NCI-H2171 treated with DMSO at 0.1 percent for 48 hours (cell line): ENCODE measurements at regions not wholly inside any gene's neighbourhood (a gene's known extent, or its start where the extent isn't known, plus 50 kb on each side); places are given as distances from the start of the nearest gene placed in this dataset.

Source experiments
- DNase-seq: peaks from one replicate; lab custom pipeline; 2025; lab: John Stamatoyannopoulos, UW

GRCh38 chr13:111537115-111537728 is 216.8 kb downstream of the TEX29 start:
- no peak for DNase-seq

GRCh38 chr13:111537843-111538499 is 217.5 kb downstream of the TEX29 start:
- DNase-seq: no peak

- DNase-seq: no peak
Measured at GRCh38 chr13:111539252-111539651, 218.8 kb downstream of the TEX29 start.

GRCh38 chr13:111539791-111540446 is 219.5 kb downstream of the TEX29 start:
- no peak for DNase-seq

- DNase-seq: no peak
Measured at GRCh38 chr13:111540486-111540885, 220.0 kb downstream of the TEX29 start.

GRCh38 chr13:111541345-111541744 is 220.9 kb downstream of the TEX29 start:
- DNase-seq: no peak

DNA sequence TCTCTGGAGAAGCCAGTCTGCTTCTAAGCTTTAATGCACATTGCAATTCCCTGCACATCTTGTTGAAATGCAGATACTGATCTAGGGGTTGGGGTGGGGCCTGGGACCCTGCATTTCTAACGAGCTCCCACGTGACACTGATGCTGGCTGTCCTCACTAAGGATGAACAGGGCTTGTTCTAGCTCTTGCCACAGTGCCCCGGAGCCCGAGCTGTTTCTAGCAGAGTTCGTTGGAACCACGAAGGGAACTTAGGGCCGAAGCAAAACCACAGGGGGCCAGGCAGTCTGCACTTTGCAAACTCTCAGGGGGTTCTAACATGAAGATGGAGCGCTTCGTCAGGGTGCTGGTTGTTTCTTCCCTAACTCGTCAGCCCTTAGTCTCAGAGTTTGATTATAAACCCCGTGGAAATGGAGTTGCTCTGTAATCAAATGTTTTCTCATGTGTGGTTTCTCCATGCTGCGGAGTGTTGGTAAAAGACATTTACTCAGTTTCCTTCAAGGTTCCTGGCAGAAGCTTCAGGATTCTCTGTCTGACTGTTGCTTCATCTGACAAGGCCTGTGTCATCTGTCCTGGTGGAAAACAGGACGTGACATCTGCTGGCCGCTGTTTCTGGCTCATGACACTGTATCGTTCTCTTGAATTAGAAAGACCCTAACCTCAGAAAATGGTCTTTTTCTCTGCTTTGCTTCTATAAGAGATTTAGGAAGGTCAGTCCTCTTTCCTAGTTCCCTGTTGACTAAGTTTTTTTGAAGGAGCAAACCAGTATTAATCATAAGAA is 221.5 kb downstream of the TEX29 start:
- no peak for DNase-seq

- no peak for DNase-seq
Measured at GRCh38 chr13:111542530-111543341, 222.3 kb downstream of the TEX29 start.

GRCh38 chr13:111546921-111547675 is 226.7 kb downstream of the TEX29 start:
- DNase-seq: no peak

DNA sequence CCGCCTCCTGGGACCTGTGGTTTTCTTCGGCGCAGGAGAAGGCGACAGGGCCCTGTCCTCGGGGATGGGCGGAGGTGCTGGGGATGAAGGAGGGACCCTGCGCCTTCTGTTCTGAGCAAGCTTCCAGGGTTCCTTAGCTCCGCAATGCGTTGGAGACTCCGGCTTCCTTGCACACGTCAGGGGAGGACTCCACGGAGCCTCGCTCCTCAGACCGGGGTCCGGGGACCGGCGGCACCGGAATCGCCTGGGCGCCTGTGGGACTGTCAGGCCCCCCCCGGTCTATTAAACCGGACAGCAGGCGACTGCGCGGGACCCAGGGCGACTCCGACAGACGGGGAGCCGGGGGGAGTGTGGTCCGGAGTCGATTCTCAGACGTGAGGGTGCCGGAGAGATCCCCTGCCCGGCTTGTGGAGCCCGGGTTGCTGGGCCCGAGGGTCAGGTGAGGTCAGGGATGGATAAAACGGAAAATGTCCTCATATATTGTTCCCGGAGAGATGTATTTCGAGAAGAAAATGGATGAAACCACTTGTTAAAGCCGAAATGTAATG is 227.4 kb downstream of the TEX29 start:
- DNase-seq: no peak

DNA sequence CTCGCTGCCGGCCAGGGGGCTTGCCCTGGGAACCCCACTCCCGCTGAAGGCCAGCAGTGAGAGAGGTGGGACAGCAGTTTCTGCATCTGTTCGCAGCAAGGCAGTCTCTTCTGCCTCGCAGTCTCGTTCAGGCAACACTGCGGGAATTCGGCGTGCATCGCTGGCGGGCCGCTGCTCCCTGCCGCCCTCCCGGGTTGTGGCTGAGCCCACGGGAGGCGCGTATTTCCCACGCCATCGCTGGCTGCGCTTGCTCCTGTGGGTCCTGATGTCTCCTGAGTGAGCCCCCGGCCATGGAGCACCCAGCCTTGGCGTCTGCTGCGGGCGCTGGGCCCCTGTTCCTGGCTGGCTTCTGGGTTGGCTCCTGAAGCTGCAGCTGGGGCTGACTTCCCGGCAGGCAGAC is 227.9 kb downstream of the TEX29 start:
- no peak for DNase-seq

- DNase-seq: no peak
Measured at GRCh38 chr13:111548805-111549204, 228.4 kb downstream of the TEX29 start.

DNA sequence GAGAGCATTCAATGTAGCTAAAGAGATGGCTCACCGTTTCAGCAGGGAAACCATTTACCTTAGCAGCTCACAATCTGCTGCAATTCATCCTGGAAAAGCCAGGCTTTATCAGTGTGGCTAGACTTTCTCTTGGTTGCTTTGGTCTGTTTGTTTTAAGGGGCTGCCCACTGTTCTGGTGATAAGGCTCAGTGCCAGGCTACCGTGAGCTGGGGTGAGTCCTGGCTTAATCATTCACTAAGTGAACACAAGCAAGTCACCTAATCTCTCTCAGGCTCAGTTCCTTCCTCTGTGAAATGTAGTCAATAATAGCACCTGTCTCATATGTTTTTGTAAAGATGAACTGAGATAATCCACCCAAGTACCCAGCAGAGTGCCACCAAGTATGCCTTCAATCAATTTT is 229.0 kb downstream of the TEX29 start:
- DNase-seq: no peak

DNA sequence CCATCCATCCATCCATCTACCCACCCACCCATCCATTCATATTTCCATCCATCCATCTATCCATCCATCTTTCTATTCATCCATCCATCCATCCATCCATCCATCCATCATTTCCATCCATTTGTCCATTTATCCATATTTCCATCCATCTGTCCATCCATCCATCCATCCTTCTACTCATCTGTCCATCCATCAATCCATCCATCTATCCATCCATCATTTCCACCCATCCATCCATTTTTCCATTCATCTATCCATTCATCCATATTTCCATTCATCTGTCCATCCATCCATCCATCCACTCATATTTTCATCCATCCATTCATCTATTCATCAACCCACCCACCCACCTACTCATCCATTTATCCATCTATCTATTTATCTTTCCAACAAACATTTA is 229.6 kb downstream of the TEX29 start:
- no peak for DNase-seq

GRCh38 chr13:111551204-111551820 is 230.9 kb downstream of the TEX29 start:
- DNase-seq: no peak

- DNase-seq: no peak
Measured at GRCh38 chr13:111552891-111553655, 232.6 kb downstream of the TEX29 start.

- no peak for DNase-seq
Measured at GRCh38 chr13:111554539-111555267, 234.3 kb downstream of the TEX29 start.

DNA sequence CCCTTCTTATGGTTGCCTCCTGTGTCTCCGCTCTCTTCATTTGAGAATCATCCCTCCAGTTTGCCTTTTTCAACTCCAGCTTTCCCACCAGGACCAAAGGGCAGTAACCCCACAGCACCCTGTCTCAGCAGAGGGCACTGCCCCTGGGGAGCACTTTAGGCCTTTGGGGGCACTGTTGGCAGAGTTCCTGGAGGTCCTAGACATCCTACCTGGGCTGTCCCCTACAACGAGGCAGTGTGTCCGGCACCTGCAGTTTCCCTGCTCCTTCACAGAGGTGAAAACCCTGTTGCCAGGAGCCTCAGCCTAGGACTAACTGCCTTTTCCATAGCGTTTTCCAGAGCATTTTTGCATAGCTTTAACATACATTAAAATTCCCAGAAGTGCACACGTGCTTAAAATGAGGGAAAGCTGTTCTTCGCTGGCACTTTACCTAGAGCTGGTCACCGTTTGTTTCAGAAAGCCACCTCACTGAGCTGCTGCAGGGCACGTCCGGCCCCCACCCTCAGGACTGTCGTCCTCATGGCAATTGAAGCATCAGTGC is 234.9 kb downstream of the TEX29 start:
- no peak for DNase-seq

GRCh38 chr13:111555903-111556302 is 235.5 kb downstream of the TEX29 start:
- DNase-seq: no peak
